ENCODE measurements at regions not wholly inside any gene's neighbourhood (a gene's known extent, or its start where the extent isn't known, plus 50 kb on each side); places are given as distances from the start of the nearest gene placed in this dataset.

DNA sequence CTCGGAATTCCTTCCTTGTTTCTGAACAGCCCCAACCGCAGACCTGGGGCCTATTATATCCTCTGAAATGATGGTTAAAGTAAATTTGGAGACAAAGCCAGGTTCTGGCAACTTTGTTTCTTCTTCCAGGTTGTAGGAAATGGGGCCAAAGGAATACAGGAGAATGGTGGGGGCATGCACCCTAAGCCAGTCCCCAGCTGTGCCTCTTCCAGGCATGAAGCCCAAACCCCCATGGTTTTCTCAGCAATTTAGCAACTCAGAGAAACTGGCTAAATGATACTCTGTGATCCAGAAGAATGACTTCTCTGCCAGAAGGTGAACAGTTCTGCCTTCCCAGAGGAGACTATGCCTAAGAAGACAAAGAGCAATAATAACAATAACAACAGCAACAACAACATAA is 635.0 kb upstream of the FANCL start:
- TF ChIP-seq TAF1 (IDR thresholded peaks at IDR 0.05; ENCODE audit: borderline replicate concordance, low read depth, low read length): no peak
- no peak for TF ChIP-seq SIN3A (IDR thresholded peaks at IDR 0.05; ENCODE audit: low read depth, low read length)
- TF ChIP-seq, protein P1, sequence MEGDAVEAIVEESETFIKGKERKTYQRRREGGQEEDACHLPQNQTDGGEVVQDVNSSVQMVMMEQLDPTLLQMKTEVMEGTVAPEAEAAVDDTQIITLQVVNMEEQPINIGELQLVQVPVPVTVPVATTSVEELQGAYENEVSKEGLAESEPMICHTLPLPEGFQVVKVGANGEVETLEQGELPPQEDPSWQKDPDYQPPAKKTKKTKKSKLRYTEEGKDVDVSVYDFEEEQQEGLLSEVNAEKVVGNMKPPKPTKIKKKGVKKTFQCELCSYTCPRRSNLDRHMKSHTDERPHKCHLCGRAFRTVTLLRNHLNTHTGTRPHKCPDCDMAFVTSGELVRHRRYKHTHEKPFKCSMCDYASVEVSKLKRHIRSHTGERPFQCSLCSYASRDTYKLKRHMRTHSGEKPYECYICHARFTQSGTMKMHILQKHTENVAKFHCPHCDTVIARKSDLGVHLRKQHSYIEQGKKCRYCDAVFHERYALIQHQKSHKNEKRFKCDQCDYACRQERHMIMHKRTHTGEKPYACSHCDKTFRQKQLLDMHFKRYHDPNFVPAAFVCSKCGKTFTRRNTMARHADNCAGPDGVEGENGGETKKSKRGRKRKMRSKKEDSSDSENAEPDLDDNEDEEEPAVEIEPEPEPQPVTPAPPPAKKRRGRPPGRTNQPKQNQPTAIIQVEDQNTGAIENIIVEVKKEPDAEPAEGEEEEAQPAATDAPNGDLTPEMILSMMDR (IDR thresholded peaks at IDR 0.05 in 2 of 3, conservative IDR thresholded peaks at IDR 0.05 in 1 of 3; ENCODE audit: control insufficient read depth in 2 of 3, extremely low read depth in 1 of 3, insufficient read depth in 1 of 3, low read depth in 3 of 3, low read length in 3 of 3): no peak
- no peak for TF ChIP-seq NFXL1 (IDR thresholded peaks at IDR 0.05; ENCODE audit: borderline replicate concordance)

Measured in GM12878 (cell line).